Posterior vena cava (tissue), 2 donors: ENCODE measurements at regions not wholly inside any gene's neighbourhood (a gene's known extent, or its start where the extent isn't known, plus 50 kb on each side); places are given as distances from the start of the nearest gene placed in this dataset.
"Not testable (repeated sequence)": the region's sequence is repeated elsewhere in the genome, so short reads cannot be mapped to it uniquely, and the experiment has no call there.

Experiments used
- DNase-seq: peaks from one replicate; pipeline ENCODE4 v3.0.0-alpha.2; 2020; ENCODE audit warnings: low spot score
- intact Hi-C, 2 donors: fragments of 100-400 bp; cut with DNase I; formaldehyde crosslinking; loops; one replicate each; pipeline versions ENCODE4 v1.14.1 to v1.14.2; 2022 to 2023
- donor health status: DM: yes; HTN: yes; CAD: no.
- donor health status: DM: yes; HTN: yes; CAD: no.

GRCh38 chr21:28731700-28732321 is 260.9 kb downstream of the LTN1 start:
- intact Hi-C loops: no loop called here
- no peak for DNase-seq

DNA sequence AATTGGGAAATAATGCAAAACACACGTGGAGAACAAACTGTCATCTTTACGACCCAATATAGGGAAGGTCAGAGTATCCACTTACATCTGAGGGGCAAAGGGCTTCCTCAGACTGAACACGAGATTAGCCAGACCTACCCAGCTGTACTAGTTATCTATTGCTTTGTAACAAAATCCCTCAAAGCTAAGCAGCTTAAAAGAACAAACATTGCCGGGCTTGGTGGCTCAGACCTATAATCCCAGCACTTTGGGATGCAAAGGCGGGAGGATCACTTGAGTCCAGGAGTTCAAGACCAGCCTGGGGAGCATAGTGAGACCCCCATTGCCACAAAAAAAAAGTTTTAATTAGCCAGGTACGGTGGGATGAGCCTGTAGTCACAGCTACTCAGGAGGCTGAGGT is 262.8 kb downstream of the LTN1 start:
- no peak for DNase-seq
- intact Hi-C loops: no loop called here

DNA sequence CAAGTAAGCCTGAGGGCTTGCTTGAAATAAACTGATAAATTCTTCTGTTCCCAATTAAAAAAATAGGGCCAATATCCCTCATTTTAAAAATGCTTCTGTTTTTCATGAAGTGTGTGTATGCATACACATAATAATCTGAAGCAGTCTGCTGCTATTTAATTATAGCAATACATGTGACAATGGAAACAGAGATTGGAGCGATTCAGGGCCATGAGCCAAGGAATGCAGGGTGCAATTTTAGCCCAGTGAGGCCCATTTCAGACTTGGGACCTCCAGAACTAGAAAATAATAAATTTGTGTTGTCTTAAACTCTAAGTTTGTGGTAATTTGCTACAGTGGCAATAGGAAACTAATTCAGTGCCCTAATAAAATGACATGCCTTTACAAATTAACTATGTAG is 264.9 kb downstream of the LTN1 start:
- DNase-seq: no peak
- intact Hi-C loops: no loop called here

GRCh38 chr21:28725396-28725795 is 267.3 kb downstream of the LTN1 start:
- DNase-seq: no peak
- intact Hi-C loops: no loop called here

- intact Hi-C loops: no loop called here
- DNase-seq: no peak
These were observed 269.0 kb downstream of the LTN1 start for GRCh38 chr21:28723646-28724045.

DNA sequence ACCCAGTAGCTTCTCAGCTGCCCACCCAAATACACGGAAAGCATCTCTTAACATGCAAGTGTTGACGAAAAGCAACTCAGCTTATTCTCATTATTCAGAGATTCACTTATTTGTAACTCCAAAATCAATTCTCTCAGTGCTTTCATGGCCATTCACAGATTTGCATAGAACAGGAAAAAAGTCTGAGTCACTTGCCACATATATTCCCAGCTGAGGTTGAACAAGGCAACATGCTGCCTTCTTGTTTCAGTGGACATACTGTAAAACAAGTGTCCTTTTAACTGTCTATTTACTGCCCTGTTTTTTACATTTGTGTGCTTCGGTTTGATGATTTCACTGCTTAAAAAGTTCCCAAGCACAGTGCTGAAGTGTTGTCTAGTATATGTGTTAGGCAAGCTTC is 273.0 kb downstream of the LTN1 start:
- intact Hi-C loops: no loop called here
- no peak for DNase-seq

DNA sequence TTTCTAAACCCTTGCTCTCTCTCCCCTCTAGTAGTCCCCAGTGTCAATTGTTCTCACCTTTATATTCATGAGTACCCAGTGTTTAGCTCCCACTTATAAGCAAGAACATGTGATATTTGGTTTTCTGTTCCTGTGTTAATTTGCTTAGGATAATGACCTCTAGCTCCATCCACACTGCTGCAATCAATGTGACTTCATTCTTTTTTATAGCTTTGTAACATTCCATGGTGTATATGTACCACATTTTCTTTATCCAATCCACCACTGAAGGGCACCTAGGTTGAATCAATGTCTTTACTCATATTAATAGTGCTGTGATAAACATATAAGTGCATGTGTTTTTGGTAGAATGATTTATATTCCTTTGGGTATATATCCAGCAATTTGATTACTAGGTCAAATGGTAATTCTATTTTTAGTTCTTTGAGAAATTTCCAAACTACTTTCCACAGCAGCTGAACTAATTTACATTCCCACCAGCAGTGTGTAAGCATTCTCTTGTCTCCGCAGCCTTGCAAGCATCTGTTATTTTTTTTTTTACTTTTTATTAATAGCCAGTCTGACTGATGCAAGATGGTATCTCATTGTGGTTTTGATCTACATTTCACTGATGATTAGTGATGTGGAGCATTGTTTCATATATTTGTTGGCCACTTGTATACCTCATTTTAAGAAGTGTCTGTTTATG is 277.8 kb downstream of the LTN1 start:
- intact Hi-C loops: no loop called here
- DNase-seq: no peak

GRCh38 chr21:28712411-28712810 is 280.3 kb downstream of the LTN1 start:
- intact Hi-C loops: no loop called here
- DNase-seq: no peak

DNA sequence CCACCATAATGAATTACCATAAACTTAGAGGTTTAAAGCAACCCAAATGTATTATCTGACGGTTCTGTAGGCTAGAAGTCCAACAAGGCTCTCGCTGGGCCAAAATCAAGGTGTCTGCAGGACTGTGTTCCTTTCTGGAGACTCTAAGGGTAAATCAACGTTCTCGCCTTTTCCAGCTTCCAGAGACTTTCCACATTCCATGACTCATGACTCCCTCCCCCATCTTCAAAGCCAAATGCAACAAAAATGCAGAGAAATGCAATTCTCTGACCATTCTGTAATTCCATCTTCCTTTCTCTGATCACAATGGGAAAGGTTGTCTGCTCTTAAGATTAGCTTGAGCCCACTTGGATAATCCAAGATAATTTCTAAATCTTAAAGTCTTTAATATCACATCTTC is 287.1 kb downstream of the LTN1 start:
- intact Hi-C loops: no loop called here
- no peak for DNase-seq

GRCh38 chr21:28704746-28705145 is 287.9 kb downstream of the LTN1 start:
- no peak for DNase-seq
- intact Hi-C loops: no loop called here

GRCh38 chr21:28703861-28704260 is 288.8 kb downstream of the LTN1 start:
- intact Hi-C loops: no loop called here
- no peak for DNase-seq

- intact Hi-C loops: no loop called here
These were observed 292.9 kb downstream of the LTN1 start for GRCh38 chr21:28699596-28700259.

GRCh38 chr21:28699186-28699585 is 293.5 kb downstream of the LTN1 start:
- intact Hi-C loops: no loop called here
- DNase-seq: no peak

More at GRCh38 chr21:28699596-28700259, 292.9 kb downstream of the LTN1 start:
- no peak for DNase-seq

GRCh38 chr21:28696844-28697410 is 295.8 kb downstream of the LTN1 start:
- intact Hi-C loops: no loop called here
- DNase-seq: no peak

DNA sequence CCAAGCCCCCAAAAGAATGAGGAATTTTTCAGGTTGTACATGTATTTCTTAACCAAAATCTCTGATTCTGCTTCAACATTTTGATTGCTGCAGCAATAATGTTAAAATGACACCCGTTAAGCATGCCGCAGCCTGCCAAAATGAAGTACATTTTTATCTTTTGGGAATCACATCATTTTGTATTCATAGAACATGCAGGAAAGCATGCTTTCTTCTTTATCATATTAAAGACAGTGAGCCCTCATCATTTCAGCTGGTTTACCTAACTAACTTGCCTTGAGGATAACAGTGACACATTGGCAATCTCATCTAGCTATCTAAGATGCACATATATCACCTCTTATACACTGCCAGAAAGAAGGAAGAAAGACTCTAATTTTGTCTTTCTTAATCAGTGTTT is 299.2 kb downstream of the LTN1 start:
- DNase-seq: no peak
- intact Hi-C loops: no loop called here

DNA sequence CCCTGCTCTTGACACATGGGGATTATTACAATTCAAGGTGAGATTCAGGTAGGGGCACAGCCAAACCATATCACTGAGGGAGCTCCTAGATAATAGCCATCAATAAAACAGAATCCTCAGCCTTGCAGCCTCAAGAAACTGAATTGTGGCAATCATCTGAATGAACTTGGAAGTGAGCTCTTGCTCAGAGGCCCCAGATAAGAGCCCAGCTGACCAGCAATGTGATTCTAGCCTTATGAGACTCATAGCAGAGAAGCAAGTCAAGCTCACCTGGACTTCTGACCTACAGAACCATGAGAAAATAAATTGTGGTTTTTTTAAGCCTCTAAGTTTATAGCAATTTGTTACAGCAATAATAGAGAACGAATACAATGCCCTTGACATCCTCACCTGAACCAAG is 302.5 kb downstream of the LTN1 start:
- no peak for DNase-seq
- intact Hi-C loops: no loop called here

DNA sequence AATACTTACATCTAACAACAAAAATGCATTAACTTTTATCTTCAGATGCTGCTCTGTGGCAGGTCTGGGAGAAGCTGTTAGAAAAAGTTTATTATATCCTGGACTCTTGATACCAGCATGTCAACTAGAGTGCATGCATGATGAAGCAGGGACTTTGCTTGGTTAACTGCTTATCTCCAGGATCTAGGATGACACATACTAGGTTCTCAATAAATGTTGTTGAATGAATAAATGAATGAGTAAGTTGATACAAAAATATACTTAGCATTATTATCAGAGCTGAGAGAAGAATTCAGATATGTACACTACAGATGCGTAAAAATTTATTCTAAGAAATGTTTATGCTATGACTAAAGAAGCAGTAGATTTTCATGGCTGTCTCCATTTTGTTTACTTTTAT is 304.3 kb downstream of the LTN1 start:
- intact Hi-C loops: no loop called here
- no peak for DNase-seq

- DNase-seq: no peak
- intact Hi-C loops: no loop called here
These were observed 305.1 kb downstream of the LTN1 start for GRCh38 chr21:28687586-28687985.

GRCh38 chr21:28683982-28684752 is 308.5 kb downstream of the LTN1 start:
- no peak for DNase-seq
- intact Hi-C loops: no loop called here

GRCh38 chr21:28682884-28683283 is 309.8 kb downstream of the LTN1 start:
- intact Hi-C loops, DNase-seq: not testable (repeated sequence)
